GDM1 (cell line): ENCODE measurements at regions not wholly inside any gene's neighbourhood (a gene's known extent, or its start where the extent isn't known, plus 50 kb on each side); places are given as distances from the start of the nearest gene placed in this dataset.

Source experiments
- DNase-seq: peaks from one replicate; lab custom pipeline; 2025; lab: John Stamatoyannopoulos, UW

DNA sequence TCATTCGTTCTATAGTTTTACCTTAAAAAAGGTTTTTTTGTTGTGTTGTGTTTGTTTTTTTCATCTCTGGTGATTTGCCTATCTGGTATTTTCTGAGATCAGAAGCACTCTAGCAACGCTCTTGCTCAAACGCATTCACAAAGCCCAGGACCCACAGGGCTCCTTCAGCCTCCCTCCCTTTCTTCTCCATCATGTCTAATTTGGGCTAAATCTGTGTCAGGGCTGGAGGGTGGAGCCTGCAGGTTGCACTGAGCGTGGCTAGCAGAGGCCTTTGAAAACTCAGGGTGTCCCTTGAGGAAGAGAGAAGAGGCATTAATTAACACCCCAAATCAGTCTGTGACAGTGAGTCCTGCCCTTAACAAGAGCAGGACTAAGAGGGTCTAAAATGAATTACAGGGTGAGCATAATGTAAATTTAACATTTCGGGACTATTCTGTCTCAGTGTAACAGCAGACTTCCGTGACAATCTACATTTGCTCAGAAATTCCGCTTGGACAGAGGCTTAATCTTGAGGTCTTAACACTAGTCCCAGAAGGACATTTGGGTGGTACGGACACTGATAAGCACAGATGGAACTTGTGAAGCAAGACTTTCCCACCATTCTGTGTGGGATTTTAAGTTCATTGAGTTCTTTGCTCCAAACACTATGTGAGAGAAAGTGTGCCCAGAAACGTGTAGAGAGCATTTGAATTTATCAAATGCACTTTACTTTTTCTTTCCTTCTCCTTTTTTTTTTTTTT is 174.4 kb upstream of the APCDD1 start:
- DNase-seq, result no peak

DNA sequence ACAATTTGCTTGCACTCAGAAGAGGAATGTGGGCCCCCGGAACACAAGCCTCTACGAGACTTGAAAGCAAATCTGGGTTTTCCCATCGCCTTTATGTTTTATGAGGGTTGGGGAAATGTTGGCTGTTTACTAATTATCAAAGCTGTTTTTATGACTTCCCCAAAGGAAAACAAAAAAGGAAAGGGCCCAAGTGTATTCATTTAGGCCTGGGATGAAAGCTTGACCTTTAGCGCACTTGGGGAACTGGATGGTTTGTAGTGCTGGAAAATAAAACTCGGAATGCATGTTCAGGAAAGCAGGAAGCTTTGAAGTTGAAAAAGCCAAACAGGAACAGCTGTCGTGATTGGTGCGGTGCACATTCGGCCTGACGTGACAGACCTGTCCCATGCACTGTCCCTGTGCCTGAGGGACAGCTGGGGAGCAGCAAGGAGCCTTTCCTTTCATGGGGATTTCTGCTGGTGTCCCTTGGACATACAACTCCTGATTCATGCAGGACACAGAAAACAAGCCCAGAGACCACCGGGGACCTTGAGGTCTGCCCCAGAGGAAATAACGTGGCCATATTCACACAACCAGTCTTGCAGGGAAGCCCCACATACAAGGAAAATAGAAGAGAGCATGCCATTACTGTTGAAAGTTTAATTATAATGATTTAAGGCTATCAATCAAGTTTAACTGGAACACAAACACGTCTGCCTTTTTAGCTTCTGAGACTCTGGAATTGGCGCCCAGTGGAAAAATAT is 169.7 kb upstream of the APCDD1 start:
- DNase-seq, result no peak

DNA sequence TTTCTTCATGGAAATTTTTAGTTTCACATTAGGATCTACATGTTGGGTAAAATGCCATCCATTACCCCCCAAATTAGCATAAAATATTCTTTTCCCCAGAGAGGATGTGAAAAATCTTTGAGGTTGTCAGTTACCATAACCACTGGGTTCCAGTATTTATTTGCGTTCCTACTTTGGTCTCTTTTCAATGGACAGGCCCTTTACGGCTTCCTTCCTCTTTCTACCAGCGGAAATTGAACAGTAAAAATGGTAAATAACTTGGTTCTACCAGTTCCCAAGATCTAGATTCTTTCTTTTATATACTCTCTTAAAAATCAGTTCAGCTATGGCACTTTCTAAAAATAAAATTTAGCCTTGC is 169.2 kb upstream of the APCDD1 start:
- peak; percentile 15 for DNase-seq

DNA sequence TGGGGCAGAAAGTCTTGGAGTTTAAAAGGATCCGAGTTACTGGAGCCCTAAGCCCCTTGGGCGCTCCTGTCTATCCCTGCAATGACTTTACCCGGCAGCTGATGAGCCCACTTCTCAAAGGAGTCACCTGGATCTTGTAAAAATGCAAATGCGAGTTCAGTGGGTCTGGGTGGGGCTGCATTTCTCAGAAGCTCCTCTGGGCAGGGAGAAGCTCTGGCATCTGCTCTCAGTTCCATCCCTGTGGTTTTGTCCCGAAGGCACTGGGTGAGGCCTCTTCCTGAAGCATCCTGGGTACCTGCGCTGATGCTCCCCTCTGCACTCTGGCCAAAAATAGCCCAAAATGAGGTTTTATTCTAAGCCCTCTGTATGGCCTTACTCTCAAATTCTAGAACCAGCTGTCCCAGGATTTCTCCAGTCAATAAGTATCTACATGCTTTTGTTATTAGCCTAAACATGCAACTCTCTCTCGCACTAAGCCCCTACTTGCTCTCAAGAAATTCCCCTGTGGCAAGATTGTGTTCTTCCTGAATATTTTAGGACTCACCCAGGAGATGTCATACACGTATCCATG is 167.8 kb upstream of the APCDD1 start:
- no peak for DNase-seq

DNA sequence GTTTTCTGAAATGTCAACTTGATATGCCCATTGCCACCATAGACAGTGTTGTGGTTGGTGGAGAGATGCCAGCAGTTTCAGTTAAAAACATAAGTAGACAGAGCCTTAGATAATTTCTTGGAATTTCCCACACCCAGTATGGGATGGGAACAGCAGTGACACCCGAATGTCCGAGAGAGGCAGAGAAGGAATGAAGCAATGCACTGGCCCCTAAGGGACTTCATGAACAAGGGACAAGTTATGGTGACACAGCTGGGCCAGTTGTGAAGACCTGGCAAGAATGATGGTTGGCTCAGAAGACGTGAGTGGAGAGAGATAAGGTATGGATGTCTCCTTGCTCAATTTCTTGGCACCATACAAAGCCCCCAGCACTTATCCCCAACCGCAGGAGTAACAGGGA is 165.2 kb upstream of the APCDD1 start:
- no peak for DNase-seq

DNA sequence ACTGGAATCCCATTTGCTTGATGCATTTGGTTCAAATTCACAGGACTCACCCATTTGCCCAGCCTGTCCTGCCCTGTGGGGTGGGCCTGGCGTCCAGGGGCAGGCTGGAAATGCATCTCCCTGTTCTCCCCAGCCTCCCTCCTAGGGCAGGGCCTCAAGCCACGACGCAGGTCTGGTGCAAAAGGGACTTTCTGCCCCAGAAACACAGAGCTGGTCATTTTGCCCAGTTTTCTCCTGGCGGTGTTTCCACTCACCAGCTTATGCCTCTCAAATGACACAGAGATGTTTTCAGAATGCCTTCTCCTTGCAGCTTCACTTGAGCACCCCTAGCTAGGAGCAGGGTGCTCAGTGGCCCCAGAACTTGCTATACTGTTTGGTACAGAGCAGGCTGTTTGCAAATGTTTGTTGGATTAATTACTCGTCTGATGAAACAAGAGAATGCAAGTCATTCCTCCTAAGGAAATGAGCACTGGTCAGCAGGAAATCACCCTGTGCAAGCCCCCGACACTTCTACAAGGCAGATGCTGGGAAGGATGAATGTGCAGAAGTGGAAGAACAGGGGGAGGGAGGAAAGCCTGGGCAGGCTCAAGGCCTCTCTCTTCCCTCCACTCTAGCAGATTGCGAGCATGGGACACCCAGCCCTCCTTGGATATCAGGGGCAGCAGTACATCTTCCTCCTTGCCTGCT is 164.3 kb upstream of the APCDD1 start:
- DNase-seq, result peak; percentile 21

DNA sequence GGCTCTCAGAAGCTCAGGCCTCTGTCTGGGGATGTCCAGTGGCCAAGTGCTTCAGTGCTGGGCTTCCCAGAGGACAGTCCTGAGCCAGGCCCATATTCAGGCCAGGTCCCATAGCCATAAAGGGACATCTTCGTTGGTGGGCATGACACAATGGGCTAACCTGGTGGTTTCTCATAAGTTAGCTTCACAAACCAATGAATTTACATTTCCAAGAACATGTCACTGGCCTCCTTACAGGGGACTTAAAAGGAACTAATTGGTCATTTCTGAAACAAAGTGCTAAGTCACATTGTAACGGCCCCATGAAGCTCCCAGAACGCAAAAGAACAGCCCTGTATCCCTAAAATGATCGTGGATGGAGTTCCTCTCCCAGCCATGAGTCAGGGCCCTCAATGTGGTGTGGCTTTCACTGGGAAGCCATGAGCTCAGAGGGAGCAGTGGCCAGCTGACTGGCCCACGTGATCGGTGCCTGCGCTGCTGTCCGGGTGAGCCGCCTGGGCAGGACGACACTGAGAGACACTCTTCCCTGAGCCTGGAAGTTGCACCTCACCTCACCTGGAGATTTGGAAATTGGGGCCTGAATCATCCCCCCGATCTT is 163.7 kb upstream of the APCDD1 start:
- no peak for DNase-seq

DNA sequence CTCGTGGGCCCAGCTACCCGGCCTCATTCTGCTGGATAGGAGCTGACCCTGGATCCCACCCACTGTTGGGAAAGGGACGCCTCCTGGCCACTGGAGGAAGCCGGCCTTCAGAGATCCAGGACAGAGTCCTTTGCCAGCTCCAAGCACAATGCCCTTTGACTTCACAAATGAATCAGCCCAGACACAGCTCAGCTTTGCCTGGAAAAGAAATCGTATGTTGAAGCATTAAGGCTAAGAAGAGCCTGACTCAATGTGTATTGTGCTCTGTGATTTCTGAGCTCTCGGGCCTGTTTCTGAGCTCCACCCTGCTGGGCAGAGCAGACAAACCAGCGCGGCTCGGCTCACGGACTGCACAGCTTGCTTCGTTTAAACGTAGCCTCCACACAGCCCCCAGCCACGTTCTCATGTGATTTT is 162.9 kb upstream of the APCDD1 start:
- DNase-seq, result no peak

DNA sequence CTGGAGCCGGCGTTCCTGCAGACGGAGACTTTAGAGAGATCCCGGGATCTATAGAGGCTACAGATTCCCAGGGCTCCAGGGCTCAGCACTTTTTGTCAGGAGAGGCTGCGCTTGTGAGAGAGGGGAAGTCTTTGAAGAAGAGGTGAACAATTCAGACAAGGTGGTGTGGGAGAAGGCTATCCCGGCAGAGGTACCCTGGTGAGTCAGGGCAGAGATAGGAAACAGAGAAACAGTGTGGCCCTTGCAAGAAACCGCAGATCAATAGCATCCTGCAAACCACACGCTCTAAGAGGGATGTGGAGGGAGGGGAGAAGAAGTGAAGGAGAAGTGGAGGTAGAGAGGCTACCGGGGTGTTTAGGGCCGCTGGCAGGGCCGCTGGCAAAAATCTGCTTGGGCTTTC is 160.5 kb upstream of the APCDD1 start:
- no peak for DNase-seq

DNA sequence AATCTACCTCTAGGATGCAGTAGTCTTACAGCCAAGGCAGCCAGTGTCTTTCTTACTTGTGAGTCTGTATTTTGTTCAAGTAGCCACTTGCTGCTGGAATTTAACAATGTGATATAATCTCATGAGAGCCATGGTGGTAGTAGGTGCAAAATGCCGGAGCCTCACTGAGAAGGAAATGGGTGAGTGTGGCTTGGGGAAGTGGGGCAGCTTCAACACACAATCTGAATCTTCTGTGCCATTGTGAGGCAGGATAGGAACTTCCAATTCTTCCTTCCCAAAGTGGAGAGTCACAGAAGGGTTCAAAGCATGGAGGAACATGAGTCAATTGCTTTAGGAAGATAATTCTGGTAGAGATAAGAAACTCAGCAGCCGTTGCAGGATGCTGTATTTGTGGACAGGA is 158.7 kb upstream of the APCDD1 start:
- no peak for DNase-seq

DNA sequence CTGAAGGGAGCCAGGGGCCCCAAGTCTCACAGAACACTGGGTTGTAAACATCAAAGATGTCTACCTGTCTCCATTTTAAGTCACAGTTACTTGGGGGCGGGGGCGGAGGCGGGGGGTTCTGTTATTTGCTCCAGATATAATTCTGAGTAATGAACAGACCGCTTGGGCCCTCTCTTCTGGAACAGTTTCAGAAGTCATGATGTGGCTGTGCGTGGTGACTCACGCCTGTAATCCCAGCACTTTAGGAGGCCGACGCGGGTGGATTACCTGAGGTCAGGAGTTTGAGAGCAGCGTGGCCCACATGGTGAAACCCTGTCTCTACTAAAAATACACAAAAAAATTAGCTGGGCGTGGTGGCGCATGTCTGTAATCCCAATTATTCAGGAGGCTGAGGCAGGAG is 157.9 kb upstream of the APCDD1 start:
- DNase-seq, result no peak

DNA sequence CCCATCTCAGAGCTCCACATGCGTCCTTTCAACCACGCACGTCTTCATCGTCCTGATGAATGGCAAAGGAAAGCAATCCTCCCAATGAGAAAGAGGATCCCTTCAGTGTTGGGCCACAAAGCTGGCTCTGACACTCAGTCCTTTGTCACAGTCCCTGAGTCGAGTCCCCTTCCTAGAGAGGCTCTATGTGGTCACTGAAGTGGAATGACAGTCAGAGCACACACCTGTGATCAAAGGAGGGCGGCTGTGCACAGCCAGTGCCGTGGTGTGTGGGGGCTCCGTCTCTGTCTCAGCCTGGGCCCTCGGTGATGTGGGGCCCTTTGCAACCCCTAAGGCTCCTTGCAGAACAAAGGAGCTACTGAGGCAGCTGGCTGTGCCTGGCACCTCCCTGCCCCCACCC is 157.3 kb upstream of the APCDD1 start:
- no peak for DNase-seq

DNA sequence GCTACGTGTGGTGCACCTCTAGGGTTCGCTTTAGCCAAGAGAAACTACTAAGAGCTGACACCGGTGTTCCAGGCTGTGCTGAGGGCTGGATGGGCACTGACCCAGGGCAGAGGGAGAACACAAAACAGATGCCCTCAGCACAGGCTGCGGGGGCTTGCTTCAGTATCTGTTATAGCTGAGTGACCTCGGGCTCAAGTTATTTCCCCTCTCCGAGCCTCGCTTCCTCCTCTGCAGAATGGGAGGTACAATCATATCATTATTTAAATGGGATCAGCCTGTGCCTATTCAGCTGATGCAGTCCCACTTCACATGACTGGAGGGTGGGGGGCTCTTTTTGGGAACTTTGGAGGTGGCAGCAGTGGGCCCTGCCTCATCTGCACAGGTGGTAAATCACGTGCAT is 156.1 kb upstream of the APCDD1 start:
- no peak for DNase-seq

DNA sequence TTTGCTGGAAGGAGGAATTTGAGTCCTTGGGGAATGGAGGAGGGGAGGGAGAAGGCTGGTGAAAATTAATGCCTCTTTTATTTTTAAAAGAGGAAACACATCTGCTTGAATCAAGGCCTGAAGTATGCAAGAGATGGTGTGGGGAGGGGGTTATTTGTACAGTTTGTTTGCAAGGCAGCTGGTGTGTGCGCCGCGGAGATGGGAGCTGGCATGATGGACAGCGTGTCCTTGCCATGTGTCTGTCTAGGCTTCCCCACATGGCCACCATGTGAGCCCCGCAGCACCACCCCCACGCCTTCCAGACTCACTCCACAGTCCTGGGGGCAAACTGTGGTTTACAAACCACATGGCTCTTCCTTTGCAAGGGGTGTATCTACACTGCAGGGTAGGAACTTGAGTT is 154.8 kb upstream of the APCDD1 start:
- DNase-seq, result peak; percentile 22

DNA sequence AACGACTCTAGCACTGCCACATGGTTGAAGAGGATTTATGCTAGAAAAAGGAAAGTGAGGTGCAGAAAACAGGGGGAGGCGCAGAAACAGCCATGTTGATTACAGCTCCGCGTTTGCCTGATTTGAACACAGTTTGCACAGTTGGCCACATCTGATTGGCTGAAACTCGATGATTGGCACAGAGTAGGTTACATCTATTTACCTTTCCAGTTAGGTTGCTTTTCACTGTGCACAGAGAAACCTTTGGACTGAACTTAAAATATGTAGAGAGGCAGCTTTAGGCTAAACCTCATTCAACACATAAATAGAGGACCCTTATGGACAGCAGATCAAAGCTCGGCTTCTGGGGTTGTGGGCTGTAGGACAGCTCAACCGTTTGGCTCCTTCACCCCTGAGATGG is 153.7 kb upstream of the APCDD1 start:
- DNase-seq, result no peak

DNA sequence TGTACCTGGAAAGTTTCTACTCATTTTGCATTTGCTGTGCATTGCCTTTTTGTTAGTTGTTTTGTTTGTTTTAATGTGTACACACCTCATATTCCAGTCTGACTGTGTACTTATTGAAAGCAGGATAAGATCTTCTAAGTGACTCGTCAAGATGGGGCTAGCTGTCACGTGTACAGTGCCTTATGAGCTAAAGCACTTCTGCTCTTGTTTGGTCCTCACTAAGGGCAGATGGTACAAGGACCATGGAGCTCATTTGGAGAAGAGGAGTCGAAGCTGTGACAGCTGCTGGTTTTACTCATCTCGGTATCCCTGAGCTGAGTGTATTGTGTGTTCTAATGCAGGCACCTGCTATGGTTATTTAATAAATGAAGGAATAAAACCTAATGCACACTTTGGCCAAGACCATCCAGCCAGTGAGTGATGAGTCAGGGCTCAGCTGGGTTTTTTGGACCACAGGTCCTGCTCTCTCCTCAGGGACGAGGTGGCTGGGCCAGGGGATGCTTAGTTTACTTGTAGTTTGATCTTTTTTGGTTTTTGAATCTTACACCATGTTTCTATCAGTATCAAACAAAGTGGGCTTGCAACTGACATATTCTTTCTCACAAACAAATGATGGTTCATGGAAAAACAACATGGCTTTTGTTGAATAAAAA is 152.5 kb upstream of the APCDD1 start:
- DNase-seq, result no peak

DNA sequence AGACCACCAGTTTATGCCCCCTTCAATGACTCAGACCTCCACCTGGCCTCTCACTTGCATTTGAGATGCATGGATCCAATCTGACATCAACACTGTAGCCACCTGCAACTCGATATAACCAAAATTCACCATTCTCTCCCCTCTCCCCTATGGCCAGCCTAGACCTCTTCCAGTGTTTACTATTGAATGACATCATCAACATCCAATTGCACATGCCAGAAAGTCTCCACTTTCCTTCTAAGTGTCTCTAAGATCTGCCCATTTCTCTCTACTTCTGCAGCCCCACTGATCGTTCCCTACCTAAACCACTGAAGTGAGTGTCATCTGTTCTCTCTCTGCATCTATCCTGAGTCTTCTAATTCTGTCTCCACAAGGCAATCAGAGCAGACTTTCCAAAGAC is 151.3 kb upstream of the APCDD1 start:
- DNase-seq, result no peak

DNA sequence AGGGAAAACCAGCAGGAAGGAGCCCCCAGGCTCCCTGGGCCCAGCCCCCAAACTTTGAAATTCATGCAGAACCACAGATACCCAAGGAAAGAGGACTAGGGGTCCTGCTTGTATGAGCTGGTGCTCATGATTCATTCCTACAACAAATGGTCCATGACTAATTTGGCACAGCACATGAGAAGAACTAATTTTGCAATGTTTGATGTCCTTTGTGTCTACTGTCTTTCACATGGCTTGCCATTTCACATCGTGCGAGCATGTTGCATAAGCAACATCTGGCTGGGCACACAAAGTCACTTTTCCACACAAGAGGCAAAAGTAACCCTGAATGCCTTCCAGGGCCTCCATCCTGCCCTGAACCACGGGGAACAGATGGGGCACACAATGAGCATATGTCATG is 149.6 kb upstream of the APCDD1 start:
- no peak for DNase-seq

DNA sequence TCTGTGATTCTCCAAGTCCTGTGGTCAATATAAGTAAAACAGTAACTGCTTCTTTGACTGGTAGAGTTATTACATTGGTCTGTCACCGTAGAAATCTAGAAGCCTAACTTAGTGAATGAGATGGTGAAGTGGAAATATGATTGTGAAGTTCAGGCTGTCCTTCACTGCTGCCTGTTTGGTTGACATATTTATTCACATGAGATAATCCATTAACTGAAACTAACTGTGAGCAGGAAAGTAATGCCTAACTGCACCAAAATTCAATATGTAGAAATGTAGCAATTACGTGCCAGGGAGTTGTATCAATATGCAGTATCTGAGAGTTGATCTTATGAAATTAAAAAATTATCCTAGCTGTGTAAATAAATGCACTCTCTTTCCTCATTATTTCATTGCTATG is 147.7 kb upstream of the APCDD1 start:
- no peak for DNase-seq

DNA sequence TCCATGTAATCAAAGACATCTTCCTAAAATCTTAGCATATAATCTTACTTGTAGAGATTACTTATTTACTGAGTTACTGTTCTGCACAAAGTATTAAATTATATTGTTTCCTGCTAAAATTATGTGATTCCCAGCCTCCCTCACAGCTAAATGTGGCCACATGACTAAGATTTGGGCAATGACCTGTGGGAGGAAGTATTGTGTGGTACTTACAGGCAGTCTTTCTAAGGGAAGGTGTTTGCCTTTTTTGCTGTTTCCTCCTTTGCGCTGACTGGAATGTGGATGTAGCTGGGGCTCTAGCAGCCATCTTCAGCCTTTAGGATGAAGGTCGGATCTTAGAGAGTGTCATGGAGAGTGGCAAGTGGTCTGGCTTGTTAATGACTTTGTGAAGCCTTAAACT is 146.3 kb upstream of the APCDD1 start:
- no peak for DNase-seq

DNA sequence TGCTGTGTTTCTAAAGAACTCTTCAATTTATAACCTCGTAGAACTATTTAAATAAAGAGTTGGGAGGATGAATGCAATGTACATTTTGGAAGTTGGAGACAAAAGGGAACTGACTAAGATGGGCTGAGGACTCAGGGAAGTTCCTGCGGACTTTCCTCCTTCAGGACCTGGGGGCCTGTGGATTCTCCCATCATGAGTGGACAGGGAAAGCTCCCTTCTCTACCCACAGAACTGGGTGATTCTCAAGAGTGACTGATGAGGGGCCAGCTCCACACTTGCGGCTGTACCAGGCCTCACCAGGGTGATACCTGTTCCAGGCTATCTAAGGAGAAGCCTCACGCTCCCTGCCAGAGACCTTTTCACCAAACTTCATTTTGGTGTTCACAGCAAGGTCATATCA is 143.8 kb upstream of the APCDD1 start:
- no peak for DNase-seq
